Fibroblast of the aortic adventitia (primary cell): ENCODE measurements at regions not wholly inside any gene's neighbourhood (a gene's known extent, or its start where the extent isn't known, plus 50 kb on each side); places are given as distances from the start of the nearest gene placed in this dataset.

Experiments used
- DNase-seq: peaks from one replicate; pipeline ENCODE4 v3.0.0-alpha.2; 2010; ENCODE audit warnings: low read depth
- H3K4me3 ChIP-seq: 2 replicates; pipeline ENCODE4 v1.5.1; 2011; ENCODE audit warnings: low read depth, mild to moderate bottlenecking, control low read depth, low read length, moderate library complexity
- TF ChIP-seq, protein P1 (sequence below): IDR thresholded peaks from 2 replicates; pipeline ENCODE4 v1.5.1; 2011; ENCODE audit warnings: mild to moderate bottlenecking, low read length, control low read depth, inconsistent platforms; ENCODE audit not compliant: insufficient read depth

DNA sequence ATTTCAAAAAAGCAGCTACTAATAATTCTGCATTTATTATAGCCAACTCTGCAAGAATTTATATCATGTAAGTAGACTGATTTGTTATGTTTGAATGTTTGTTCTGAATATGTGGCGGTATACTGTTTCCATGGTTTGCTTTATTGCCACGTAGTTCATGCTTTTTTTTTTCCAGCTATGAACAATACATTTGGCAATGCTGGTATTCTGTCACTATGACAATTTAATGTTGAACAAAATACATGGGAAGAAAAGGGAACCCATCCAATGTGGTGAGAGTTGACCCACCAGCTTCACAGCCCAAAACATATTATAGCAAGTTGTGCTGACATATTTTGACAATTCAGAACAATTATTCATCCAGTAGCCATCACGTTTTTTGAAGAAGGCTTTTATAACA lies 145.6 kb downstream of the CCDC71L start:
- H3K4me3 ChIP-seq = no peak overlapping the region
- DNase-seq = peak; percentile 24
- TF ChIP-seq, protein P1, sequence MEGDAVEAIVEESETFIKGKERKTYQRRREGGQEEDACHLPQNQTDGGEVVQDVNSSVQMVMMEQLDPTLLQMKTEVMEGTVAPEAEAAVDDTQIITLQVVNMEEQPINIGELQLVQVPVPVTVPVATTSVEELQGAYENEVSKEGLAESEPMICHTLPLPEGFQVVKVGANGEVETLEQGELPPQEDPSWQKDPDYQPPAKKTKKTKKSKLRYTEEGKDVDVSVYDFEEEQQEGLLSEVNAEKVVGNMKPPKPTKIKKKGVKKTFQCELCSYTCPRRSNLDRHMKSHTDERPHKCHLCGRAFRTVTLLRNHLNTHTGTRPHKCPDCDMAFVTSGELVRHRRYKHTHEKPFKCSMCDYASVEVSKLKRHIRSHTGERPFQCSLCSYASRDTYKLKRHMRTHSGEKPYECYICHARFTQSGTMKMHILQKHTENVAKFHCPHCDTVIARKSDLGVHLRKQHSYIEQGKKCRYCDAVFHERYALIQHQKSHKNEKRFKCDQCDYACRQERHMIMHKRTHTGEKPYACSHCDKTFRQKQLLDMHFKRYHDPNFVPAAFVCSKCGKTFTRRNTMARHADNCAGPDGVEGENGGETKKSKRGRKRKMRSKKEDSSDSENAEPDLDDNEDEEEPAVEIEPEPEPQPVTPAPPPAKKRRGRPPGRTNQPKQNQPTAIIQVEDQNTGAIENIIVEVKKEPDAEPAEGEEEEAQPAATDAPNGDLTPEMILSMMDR = no peak

DNA sequence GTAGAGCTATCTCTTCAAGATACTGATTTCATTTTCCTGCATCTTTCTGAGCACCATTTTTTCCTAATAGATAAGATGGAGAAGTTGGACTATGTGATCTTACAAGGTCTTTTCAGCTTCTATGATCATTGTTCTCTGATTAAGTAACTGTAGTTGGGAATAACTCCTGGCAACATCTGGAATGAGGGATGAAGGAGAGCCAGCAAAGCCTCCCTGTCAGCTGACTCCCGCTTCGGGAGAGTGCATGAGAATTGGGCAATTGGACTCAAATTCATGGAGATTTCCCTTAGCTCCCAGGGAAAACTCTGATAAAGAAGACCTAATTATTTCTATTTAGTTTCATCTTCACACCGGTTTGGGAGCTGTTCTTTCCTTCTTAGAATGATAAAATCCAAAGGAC lies 146.1 kb downstream of the CCDC71L start:
- peak; percentile 71 for DNase-seq
- TF ChIP-seq, protein P1 = no peak
- H3K4me3 ChIP-seq = no peak overlapping the region

DNA sequence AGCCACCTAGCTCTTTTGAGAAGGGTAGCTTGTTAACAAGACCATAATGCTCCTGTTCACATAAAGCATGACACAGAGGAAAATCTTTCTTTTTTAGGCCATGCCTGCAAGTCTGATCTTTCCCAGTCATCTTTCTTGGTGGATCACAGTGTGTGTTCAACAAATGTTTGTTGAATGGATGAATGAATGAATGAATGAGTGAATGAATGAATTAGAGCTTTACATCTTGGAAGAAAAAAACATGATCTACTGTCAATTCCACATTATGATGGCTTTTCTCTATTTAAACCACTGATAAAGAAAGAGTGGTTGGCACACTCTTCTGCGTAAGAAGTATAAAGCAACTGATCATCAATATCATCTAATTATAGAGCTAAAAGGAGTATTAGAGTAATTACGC lies 148.7 kb downstream of the CCDC71L start:
- no peak for DNase-seq

DNA sequence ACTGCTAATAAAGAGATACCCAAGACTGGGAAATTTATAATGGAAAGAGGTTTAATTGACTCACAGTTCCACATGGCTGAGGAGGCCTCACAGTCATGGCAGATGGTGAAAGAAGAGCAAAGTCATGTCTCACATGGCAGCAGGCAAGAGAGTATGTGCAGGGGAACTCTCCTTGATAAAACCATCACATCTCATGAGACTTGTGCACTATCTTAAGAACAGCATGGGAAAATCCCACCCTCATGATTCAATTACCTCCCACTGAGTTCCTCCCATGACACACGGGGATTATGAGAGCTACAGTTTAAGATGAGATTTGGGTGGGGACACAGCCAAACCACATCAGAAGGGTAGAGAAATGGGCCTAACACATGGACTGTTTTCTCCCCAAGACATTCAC lies 156.3 kb downstream of the CCDC71L start:
- peak; percentile 36 for DNase-seq
- H3K4me3 ChIP-seq = no peak overlapping the region
- TF ChIP-seq, protein P1 = no peak

More for the DNA sequence above, 148.7 kb downstream of the CCDC71L start:
- H3K4me3 ChIP-seq = no peak overlapping the region
- TF ChIP-seq, protein P1 = no peak

DNA sequence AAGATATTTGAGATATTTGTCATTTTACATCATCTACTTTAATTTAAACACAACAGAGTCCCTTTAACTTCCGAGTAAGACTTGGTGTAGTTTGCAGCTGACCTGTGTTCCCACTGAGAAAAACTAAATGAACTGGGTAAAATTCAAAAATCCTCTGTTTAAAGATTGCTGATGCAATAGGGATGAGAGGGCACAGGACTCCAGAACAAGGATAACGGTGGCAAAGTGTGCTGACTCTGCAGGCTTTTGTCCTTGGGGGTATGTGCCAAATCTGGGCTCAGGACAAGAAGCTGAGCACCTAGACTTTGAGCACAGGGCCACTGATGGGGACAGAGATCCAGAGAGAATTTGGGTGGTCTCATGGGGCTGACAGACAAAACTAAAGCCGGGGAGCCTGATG lies 156.8 kb downstream of the CCDC71L start:
- DNase-seq = no peak
- H3K4me3 ChIP-seq = no peak overlapping the region
- TF ChIP-seq, protein P1 = no peak

DNA sequence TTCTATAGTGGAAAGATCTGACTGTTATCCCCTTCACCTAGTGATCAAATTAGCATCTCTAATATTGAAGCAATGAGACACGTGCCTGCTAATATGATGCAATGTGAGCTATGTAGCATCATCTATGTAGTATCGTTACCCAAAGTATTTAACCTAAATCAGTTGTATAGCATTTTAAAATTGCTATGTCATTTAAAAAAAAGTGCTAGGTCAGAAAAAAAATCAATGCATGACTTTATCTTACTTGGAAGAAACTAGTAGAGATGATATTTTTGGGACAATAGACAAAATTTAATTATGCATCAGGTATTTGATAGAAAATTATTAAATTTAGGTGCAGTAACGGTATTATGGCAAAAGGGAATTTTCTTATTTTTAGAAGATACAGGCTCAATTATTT lies 157.3 kb downstream of the CCDC71L start:
- no peak for DNase-seq
- no peak overlapping the region for H3K4me3 ChIP-seq
- TF ChIP-seq, protein P1 = no peak
